Adrenal gland (tissue), 9 donors: ENCODE measurements at regions not wholly inside any gene's neighbourhood (a gene's known extent, or its start where the extent isn't known, plus 50 kb on each side); places are given as distances from the start of the nearest gene placed in this dataset.
A peak's percentile ranks its signal among the peaks of the same experiment; 100 is the strongest.

Experiments used
- DNase-seq, 7 donors: peaks; one replicate each; pipeline ENCODE4 v3.0.0-alpha.2; 2019 to 2020
- H3K27ac ChIP-seq, 5 donors: fragments of 200-600 bp; sonication (generic) in 4 of 5; 1 replicate in 3 of 5; 2 replicates in 2 of 5; pipeline versions ENCODE4 v1.5.1 to v1.8.0; 2016 to 2020; ENCODE audit warnings: mild to moderate bottlenecking in 1 of 5
- H3K27me3 ChIP-seq: fragments of 200-600 bp; 2 replicates; pipeline ENCODE4 v1.8.0; 2021
- H3K36me3 ChIP-seq, 2 donors: fragments of 200-600 bp; replicated peaks in 1 of 2; 1 replicate in 1 of 2; 2 replicates in 1 of 2; pipeline versions ENCODE4 v1.5.1 to v1.8.0; 2018 to 2022
- H3K4me1 ChIP-seq, 2 donors: fragments of 200-600 bp; replicated peaks in 1 of 2; 1 replicate in 1 of 2; 2 replicates in 1 of 2; pipeline versions ENCODE4 v1.5.1 to v1.8.0; 2018 to 2021
- H3K4me3 ChIP-seq, 4 donors: fragments of 200-600 bp; sonication (generic) in 3 of 4; one replicate each; pipeline ENCODE4 v1.5.1; 2016 to 2018
- H3K9me3 ChIP-seq, 3 donors: fragments of 200-600 bp; sonication (generic) in 1 of 3; replicated peaks in 1 of 3; 1 replicate in 2 of 3; 2 replicates in 1 of 3; pipeline versions ENCODE4 v1.5.1 to v1.8.0; 2016 to 2021
- POLR2A ChIP-seq, 2 donors: fragments of 450-650 bp; IDR thresholded peaks; one replicate each; pipeline ENCODE4 v1.6.1; 2017; ENCODE audit warnings: antibody characterized with exemption in 2 of 2, mild to moderate bottlenecking in 2 of 2, moderate library complexity in 1 of 2
- WGBS, 4 donors: extraction: QIAGEN DNeasy Blood & Tissue Kit in 2 of 4; methylation state at CpG; one replicate each; pipeline versions ENCODE4 v1.1.5 to v1.1.7; 2013 to 2017; 5-methylcytosine and 5-hydroxymethylcytosine counted together
- intact Hi-C, 2 donors: fragments of 100-400 bp; cut with DNase I; formaldehyde crosslinking; loops; one replicate each; pipeline versions ENCODE4 v1.14.1 to v1.15.0; 2022 to 2023
- TF ChIP-seq, protein P1 (sequence below), 6 experiments: fragments of 450-650 bp in 4 of 6; fragments of 200-600 bp in 2 of 6; sonication (generic) in 1 of 6; IDR thresholded peaks; 1 replicate in 5 of 6; 2 replicates in 1 of 6; pipeline versions ENCODE4 v1.5.1 to v1.8.0; 2016 to 2021; ENCODE audit warnings: antibody characterized with exemption in 6 of 6, mild to moderate bottlenecking in 2 of 6, moderate library complexity in 1 of 6
- donor health status: healthy with polysubstance abuse.
- donor health status: Bipolar disorder and iron deficiency.
- donor health status: DM: yes; HTN: yes; CAD: no.
- donor health status: DM: no; HTN: no; CAD: no.
- donor health status: DM: no; HTN: no; CAD: no.

DNA sequence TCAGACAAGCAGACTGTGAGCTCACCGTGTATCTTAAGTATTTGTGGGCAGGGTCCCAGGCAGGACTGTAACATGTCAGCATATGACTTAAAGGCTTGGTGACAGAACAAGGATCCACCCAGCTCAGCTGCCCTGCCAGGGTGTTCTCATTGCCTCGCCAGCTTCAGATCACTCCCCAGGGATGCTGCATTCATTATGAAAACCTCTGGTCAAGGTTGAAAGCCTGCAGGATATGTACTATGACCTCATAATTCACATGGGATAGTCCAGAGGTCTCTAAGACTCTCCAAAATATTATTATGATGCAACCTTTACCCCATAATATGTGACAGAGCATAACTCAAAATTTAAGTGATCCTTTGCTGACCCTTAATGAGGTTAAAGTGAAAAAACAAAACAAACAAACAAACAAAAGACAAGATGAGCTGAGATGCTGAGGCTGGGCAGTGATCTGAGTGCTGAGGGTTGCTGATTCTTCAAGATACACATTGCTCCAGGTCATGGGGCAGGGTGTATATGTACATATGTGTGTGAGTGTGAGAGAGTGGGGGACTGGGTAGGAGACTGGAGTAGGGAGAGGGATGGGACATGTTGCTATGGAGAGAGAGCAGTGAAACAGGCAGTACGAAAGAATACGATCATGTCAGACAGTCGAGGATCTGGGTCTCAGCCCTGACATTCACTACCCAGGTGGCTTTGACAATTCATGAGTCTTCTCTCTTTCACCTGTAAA, 98.8 kb upstream of the DUSP10 start:
- Histone ChIP-seq H3K4me1 (no peaks in the 10 kb centered on the region), H3K27me3 (no peaks in the 10 kb centered on the region), H3K9me3 (no peaks in the 10 kb centered on the region), H3K4me3 (no peak overlapping the region), H3K36me3 (no peaks in the 10 kb centered on the region), H3K27ac (no peak overlapping the region)
- WGBS, 4 donors, result 65 to 83% (median 69%) methylated on average over 5 of the region's 5 CpGs
- TF ChIP-seq POLR2A (IDR thresholded peaks at IDR 0.05), result no peak
- TF ChIP-seq, protein P1, sequence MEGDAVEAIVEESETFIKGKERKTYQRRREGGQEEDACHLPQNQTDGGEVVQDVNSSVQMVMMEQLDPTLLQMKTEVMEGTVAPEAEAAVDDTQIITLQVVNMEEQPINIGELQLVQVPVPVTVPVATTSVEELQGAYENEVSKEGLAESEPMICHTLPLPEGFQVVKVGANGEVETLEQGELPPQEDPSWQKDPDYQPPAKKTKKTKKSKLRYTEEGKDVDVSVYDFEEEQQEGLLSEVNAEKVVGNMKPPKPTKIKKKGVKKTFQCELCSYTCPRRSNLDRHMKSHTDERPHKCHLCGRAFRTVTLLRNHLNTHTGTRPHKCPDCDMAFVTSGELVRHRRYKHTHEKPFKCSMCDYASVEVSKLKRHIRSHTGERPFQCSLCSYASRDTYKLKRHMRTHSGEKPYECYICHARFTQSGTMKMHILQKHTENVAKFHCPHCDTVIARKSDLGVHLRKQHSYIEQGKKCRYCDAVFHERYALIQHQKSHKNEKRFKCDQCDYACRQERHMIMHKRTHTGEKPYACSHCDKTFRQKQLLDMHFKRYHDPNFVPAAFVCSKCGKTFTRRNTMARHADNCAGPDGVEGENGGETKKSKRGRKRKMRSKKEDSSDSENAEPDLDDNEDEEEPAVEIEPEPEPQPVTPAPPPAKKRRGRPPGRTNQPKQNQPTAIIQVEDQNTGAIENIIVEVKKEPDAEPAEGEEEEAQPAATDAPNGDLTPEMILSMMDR (IDR thresholded peaks at IDR 0.05), result no peak
- intact Hi-C loops, result no loop called here
- peak in 1 of 7 donors; percentile 4 for DNase-seq

DNA sequence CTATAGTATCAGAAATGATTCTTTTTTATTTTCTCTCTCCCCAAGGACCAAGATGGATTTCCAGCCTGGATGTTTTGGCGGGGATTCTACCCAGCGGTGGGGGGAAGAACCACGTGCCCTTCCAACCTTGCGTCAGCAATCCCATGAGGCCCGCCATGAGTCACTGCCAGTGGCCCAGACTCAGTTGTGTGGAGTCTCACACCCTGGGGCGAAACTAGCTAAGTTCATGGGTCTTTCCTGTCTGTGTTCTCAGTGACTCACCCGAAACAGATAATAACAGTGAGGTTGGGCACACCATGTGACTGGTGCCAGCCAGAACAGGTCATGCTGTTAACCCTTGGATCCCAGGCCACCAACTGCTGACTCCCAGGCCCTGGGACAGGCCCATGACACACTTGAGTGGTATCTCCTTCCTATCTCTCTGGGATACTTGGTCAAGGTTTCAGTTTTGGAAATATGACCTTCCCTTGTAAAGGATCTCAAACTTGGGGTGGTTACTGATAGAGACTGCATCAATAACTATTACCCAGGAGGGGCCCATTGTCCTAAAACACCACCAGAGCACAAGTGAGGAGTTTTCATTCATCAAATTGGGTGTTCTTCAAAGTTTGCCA, 98.0 kb upstream of the DUSP10 start:
- H3K4me3 ChIP-seq, result no peak overlapping the region
- intact Hi-C loops, result no loop called here
- no peaks in the 10 kb centered on the region for H3K27me3 ChIP-seq
- no peaks in the 10 kb centered on the region for H3K36me3 ChIP-seq
- H3K4me1 ChIP-seq, result no peaks in the 10 kb centered on the region
- DNase-seq, result peak; percentile 37 to 87 (median 78)
- TF ChIP-seq POLR2A (IDR thresholded peaks at IDR 0.05), result no peak
- TF ChIP-seq, protein P1 (IDR thresholded peaks at IDR 0.05), result no peak
- H3K27ac ChIP-seq, result peak overlapping the region in 1 of 5 donors; percentile 44
- H3K9me3 ChIP-seq, result no peaks in the 10 kb centered on the region
- WGBS, 4 donors, result 35 to 44% (median 39%) methylated on average over 3 to 7 of the region's 7 CpGs

DNA sequence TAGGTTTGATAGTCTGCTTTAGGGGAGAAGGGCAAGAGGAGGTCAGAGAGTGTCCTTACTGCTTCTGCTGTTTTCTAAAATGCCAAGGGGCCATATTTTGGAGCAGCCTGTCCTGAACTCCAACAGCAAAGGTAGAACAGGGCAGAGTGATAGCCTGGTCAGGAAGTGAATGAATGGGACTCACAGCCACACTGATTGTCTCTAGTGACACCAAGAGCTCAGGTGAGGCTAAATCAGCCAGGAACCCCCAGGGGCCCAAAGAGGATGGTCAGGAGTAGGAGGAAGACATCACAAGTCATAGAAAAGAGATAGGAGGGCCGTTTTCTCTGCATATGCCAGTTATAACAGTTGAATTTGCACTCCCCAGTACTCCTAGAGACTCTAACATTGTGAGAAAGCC, 97.4 kb upstream of the DUSP10 start:
- intact Hi-C loops, result no loop called here
- 70 to 100% (median 86%) methylated on average over 1 of the region's 1 CpG for WGBS, 4 donors
- Histone ChIP-seq H3K27ac (peak overlapping the region in 1 of 5 donors; percentile 32), H3K4me3 (no peak overlapping the region), H3K4me1 (no peaks in the 10 kb centered on the region), H3K9me3 (no peaks in the 10 kb centered on the region), H3K27me3 (no peaks in the 10 kb centered on the region), H3K36me3 (no peaks in the 10 kb centered on the region)
- TF ChIP-seq POLR2A (IDR thresholded peaks at IDR 0.05), result no peak
- TF ChIP-seq, protein P1 (IDR thresholded peaks at IDR 0.05), result no peak
- DNase-seq, result no peak

DNA sequence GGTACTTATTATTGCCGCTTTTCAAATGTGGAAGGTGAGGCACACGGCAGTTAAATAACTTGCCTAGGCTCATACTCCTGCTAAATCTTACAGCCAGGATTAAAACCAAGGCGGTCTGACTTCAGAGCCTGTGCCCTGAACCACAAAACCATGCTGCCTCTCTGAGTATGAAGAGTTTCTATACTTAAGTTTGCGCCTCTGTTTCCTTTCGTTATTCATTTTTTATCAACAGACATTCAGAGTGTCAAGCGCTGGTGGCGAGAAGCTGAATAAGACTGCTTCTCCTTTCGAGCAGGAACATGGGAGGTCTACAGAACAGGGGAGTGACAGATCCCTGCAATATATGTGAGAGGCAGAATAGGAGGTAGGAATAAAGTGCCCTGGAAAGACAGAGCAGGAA, 96.0 kb upstream of the DUSP10 start:
- 72 to 85% (median 80%) methylated on average over 8 of the region's 8 CpGs for WGBS, 4 donors
- H3K4me1 ChIP-seq, result no peaks in the 10 kb centered on the region
- H3K9me3 ChIP-seq, result no peaks in the 10 kb centered on the region
- intact Hi-C loops, result no loop called here
- no peak for TF ChIP-seq POLR2A (IDR thresholded peaks at IDR 0.05)
- TF ChIP-seq, protein P1 (IDR thresholded peaks at IDR 0.05), result no peak
- no peaks in the 10 kb centered on the region for H3K27me3 ChIP-seq
- DNase-seq, result no peak
- no peak overlapping the region for H3K27ac ChIP-seq
- H3K36me3 ChIP-seq, result no peaks in the 10 kb centered on the region
- H3K4me3 ChIP-seq, result no peak overlapping the region
